NCI-H345 treated with DMSO at 0.1 percent for 48 hours (cell line): ENCODE measurements at regions not wholly inside any gene's neighbourhood (a gene's known extent, or its start where the extent isn't known, plus 50 kb on each side); places are given as distances from the start of the nearest gene placed in this dataset.
"Not testable (repeated sequence)": the region's sequence is repeated elsewhere in the genome, so short reads cannot be mapped to it uniquely, and the experiment has no call there.

Source experiments
- DNase-seq: peaks from one replicate; lab custom pipeline; 2025; ENCODE audit not compliant: unreplicated experiment; lab: John Stamatoyannopoulos, UW

GRCh38 chr3:72270072-72270681, 485.2 kb upstream of the PROK2 start:
- DNase-seq, result no peak

- no peak for DNase-seq
Measured at GRCh38 chr3:72269475-72269874, 484.5 kb upstream of the PROK2 start.

- DNase-seq, result not testable (repeated sequence)
Measured at GRCh38 chr3:72266921-72267524, 482.1 kb upstream of the PROK2 start.

GRCh38 chr3:72266016-72266370, 481.0 kb upstream of the PROK2 start:
- no peak for DNase-seq

GRCh38 chr3:72265256-72266015, 480.5 kb upstream of the PROK2 start:
- no peak for DNase-seq

- no peak for DNase-seq
Measured at GRCh38 chr3:72263223-72263990, 478.5 kb upstream of the PROK2 start.

- DNase-seq, result no peak
Measured at GRCh38 chr3:72262736-72263135, 477.8 kb upstream of the PROK2 start.

- no peak for DNase-seq
Measured at GRCh38 chr3:72261566-72262564, 476.9 kb upstream of the PROK2 start.

- no peak for DNase-seq
Measured at GRCh38 chr3:72260588-72260910, 475.6 kb upstream of the PROK2 start.

- no peak for DNase-seq
Measured at GRCh38 chr3:72259755-72260587, 475.0 kb upstream of the PROK2 start.

- DNase-seq, result peak; percentile 70
Measured at GRCh38 chr3:72258361-72259141, 473.6 kb upstream of the PROK2 start.

GRCh38 chr3:72257738-72258137, 472.8 kb upstream of the PROK2 start:
- no peak for DNase-seq

- no peak for DNase-seq
Measured at GRCh38 chr3:72257203-72257602, 472.3 kb upstream of the PROK2 start.

- DNase-seq, result no peak
Measured at GRCh38 chr3:72256716-72257115, 471.8 kb upstream of the PROK2 start.

GRCh38 chr3:72255791-72256559, 471.0 kb upstream of the PROK2 start:
- peak; percentile 75 for DNase-seq

GRCh38 chr3:72255191-72255590, 470.2 kb upstream of the PROK2 start:
- no peak for DNase-seq

GRCh38 chr3:72254483-72254882, 469.5 kb upstream of the PROK2 start:
- DNase-seq, result no peak

GRCh38 chr3:72250725-72251124, 465.8 kb upstream of the PROK2 start:
- DNase-seq, result no peak
